ENCODE measurements at regions not wholly inside any gene's neighbourhood (a gene's known extent, or its start where the extent isn't known, plus 50 kb on each side); places are given as distances from the start of the nearest gene placed in this dataset.
A peak's percentile ranks its signal among the peaks of the same experiment; 100 is the strongest.

- no peak for DNase-seq (ENCODE audit: low read depth, low spot score)
These were observed 88.1 kb upstream of the ADAMTSL1 start for GRCh38 chr9:18385696-18386490.

- DNase-seq (ENCODE audit: low read depth, low spot score), result peak; percentile 9
These were observed 83.6 kb upstream of the ADAMTSL1 start for GRCh38 chr9:18390393-18390792.

GRCh38 chr9:18393340-18394130 lies 80.4 kb upstream of the ADAMTSL1 start:
- DNase-seq (ENCODE audit: low read depth, low spot score), result no peak

- DNase-seq (ENCODE audit: low read depth, low spot score), result no peak
These were observed 79.1 kb upstream of the ADAMTSL1 start for GRCh38 chr9:18394847-18395351.

GRCh38 chr9:18396102-18396728 lies 77.7 kb upstream of the ADAMTSL1 start:
- no peak for DNase-seq (ENCODE audit: low read depth, low spot score)

GRCh38 chr9:18397076-18397475 lies 76.9 kb upstream of the ADAMTSL1 start:
- DNase-seq (ENCODE audit: low read depth, low spot score), result no peak

GRCh38 chr9:18398038-18398437 lies 75.9 kb upstream of the ADAMTSL1 start:
- DNase-seq (ENCODE audit: low read depth, low spot score), result no peak

- no peak for DNase-seq (ENCODE audit: low read depth, low spot score)
These were observed 69.4 kb upstream of the ADAMTSL1 start for GRCh38 chr9:18404434-18405029.

GRCh38 chr9:18405240-18405639 lies 68.7 kb upstream of the ADAMTSL1 start:
- no peak for DNase-seq (ENCODE audit: low read depth, low spot score)

GRCh38 chr9:18410983-18411382 lies 63.0 kb upstream of the ADAMTSL1 start:
- no peak for DNase-seq (ENCODE audit: low read depth, low spot score)

GRCh38 chr9:18421391-18421790 lies 52.6 kb upstream of the ADAMTSL1 start:
- DNase-seq (ENCODE audit: low read depth, low spot score), result no peak

- DNase-seq (ENCODE audit: low read depth, low spot score), result no peak
These were observed 51.5 kb upstream of the ADAMTSL1 start for GRCh38 chr9:18422296-18423036.

- no peak for DNase-seq (ENCODE audit: low read depth, low spot score)
These were observed 50.0 kb upstream of the ADAMTSL1 start for GRCh38 chr9:18423791-18424531.

Measured in ELF-1 (cell line).